ENCODE measurements at regions not wholly inside any gene's neighbourhood (a gene's known extent, or its start where the extent isn't known, plus 50 kb on each side); places are given as distances from the start of the nearest gene placed in this dataset.
A peak's percentile ranks its signal among the peaks of the same experiment; 100 is the strongest.

- TF ChIP-seq CTCF (conservative IDR thresholded peaks at IDR 0.05 in 1 of 2, IDR thresholded peaks at IDR 0.05 in 1 of 2; ENCODE audit: extremely low read depth in 1 of 2, insufficient read depth in 1 of 2, low read depth in 1 of 2, low read length in 2 of 2) (peak; percentile 3 to 39), EZH2 (IDR thresholded peaks at IDR 0.05; ENCODE audit: borderline replicate concordance, low read length) (no peak)
These were observed 117.2 kb upstream of the ESR1 start for GRCh38 chr6:151690303-151690702.
